ENCODE measurements at regions not wholly inside any gene's neighbourhood (a gene's known extent, or its start where the extent isn't known, plus 50 kb on each side); places are given as distances from the start of the nearest gene placed in this dataset.

DNA sequence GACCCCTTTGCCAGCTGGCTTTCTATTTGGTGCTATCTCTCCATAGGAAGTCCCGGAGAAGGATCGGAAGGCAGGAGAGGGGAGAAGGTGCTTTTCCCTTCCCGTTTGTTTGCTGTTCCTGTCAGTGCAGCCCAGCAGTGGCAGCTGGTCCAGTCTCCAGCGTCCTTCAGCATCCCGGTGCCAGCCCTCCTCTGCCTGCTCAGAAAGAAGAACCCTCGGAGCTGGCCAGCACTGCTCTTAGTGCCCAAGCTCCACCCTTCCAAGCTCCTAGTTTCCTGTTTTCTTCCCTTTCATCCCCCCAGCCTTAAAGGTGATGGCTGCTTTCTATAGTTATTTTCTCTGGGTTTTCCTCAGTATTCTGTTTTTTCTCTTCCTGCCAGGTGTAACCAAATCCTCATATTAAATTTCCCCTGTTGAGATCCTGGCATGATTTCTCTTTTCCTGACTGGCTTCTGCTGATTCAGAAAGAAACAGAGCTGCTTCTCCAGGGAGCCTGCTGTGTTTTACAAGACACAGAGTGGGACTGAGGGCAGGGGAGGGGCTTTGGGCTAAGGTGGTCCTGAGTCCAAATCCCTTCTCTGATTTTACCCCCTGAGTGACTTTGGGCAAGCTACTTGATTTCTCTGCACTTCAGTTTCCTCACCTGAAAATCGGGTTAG lies 186.8 kb downstream of the COPRS start:
- 74% methylated on average over 7 of the region's 7 CpGs for WGBS
- no peak overlapping the region for H3K4me3 ChIP-seq (ENCODE audit: low read depth in 1 of 3, low read length in 3 of 3)
- H3K4me1 ChIP-seq (ENCODE audit: control insufficient read depth in 4 of 4, insufficient read depth in 4 of 4, low read length in 3 of 4) = no peaks in the 10 kb centered on the region
- H3K27me3 ChIP-seq (ENCODE audit: control insufficient read depth in 4 of 4, insufficient read depth in 4 of 4, low read length in 3 of 4) = no peaks in the 10 kb centered on the region
- no peak for DNase-seq (ENCODE audit: low spot score)
- no peaks in the 10 kb centered on the region for H3K36me3 ChIP-seq (ENCODE audit: control insufficient read depth in 4 of 4, insufficient read depth in 3 of 4, low read depth in 1 of 4, low read length in 3 of 4)
- H3K9me3 ChIP-seq (ENCODE audit: control insufficient read depth in 4 of 4, low read length in 3 of 4) = no peaks in the 10 kb centered on the region
- no peak overlapping the region for H3K9ac ChIP-seq (ENCODE audit: low read depth in 1 of 2, low read length in 2 of 2)
- H3K27ac ChIP-seq (ENCODE audit: low read depth in 1 of 2, low read length in 2 of 2) = no peak overlapping the region
- TF ChIP-seq, protein P1, sequence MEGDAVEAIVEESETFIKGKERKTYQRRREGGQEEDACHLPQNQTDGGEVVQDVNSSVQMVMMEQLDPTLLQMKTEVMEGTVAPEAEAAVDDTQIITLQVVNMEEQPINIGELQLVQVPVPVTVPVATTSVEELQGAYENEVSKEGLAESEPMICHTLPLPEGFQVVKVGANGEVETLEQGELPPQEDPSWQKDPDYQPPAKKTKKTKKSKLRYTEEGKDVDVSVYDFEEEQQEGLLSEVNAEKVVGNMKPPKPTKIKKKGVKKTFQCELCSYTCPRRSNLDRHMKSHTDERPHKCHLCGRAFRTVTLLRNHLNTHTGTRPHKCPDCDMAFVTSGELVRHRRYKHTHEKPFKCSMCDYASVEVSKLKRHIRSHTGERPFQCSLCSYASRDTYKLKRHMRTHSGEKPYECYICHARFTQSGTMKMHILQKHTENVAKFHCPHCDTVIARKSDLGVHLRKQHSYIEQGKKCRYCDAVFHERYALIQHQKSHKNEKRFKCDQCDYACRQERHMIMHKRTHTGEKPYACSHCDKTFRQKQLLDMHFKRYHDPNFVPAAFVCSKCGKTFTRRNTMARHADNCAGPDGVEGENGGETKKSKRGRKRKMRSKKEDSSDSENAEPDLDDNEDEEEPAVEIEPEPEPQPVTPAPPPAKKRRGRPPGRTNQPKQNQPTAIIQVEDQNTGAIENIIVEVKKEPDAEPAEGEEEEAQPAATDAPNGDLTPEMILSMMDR (IDR thresholded peaks at IDR 0.05; ENCODE audit: low read depth, low read length, missing input control) = no peak

DNA sequence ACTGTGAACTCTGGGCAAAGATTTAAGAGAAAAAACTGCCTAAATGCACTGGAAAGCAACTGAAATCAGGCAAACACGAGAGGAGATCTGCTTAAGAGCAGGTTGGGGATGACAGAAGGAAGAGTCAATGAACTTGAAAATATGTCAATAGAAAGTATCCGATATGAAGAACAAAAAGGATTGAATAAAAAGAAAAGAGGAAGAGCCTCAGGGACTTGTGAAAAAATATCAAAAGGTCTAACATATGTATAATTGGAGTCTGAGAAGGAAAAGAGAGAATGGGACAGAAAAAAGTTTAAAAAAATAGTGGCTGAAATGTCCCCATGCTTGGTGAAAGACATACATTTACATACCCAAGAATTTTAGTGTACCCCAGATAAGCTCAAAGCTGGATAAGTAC lies 195.5 kb downstream of the COPRS start:
- peaks cover 1 to 23% (median 10%) of the 10 kb centered on the region in 4 donors for H3K9me3 ChIP-seq (ENCODE audit: control insufficient read depth in 4 of 4, low read length in 3 of 4)

GRCh38 chr17:31660684-31661083 lies 198.4 kb downstream of the COPRS start:
- no peak overlapping the region for H3K9ac ChIP-seq (ENCODE audit: low read depth in 1 of 2, low read length in 2 of 2)
- TF ChIP-seq HNF4G (IDR thresholded peaks at IDR 0.05) = no peak
- no peak for TF ChIP-seq FOXA1 (IDR thresholded peaks at IDR 0.05)
- TF ChIP-seq REST (IDR thresholded peaks at IDR 0.05) = no peak
- TF ChIP-seq MAX (IDR thresholded peaks at IDR 0.05) = no peak
- TF ChIP-seq ATF3 (IDR thresholded peaks at IDR 0.05) = no peak
- TF ChIP-seq HNF4A (conservative IDR thresholded peaks at IDR 0.05) = no peak
- no peak for TF ChIP-seq RXRA (IDR thresholded peaks at IDR 0.05)
- no peak for TF ChIP-seq GABPA (IDR thresholded peaks at IDR 0.05 in 1 of 2, conservative IDR thresholded peaks at IDR 0.05 in 1 of 2)
- no peak for TF ChIP-seq EGR1 (IDR thresholded peaks at IDR 0.05; ENCODE audit: low read depth in 2 of 2)
- TF ChIP-seq, protein P1 (IDR thresholded peaks at IDR 0.05; ENCODE audit: low read depth, low read length, missing input control) = no peak
- TF ChIP-seq RAD21 (IDR thresholded peaks at IDR 0.05) = no peak
- 88% methylated on average over 3 of the region's 3 CpGs for WGBS

More for the DNA sequence above, 195.5 kb downstream of the COPRS start:
- no peak overlapping the region for H3K4me3 ChIP-seq (ENCODE audit: low read depth in 1 of 3, low read length in 3 of 3)
- no peaks in the 10 kb centered on the region for H3K4me1 ChIP-seq (ENCODE audit: control insufficient read depth in 4 of 4, insufficient read depth in 4 of 4, low read length in 3 of 4)
- H3K27ac ChIP-seq (ENCODE audit: low read depth in 1 of 2, low read length in 2 of 2) = no peak overlapping the region
- no peak for TF ChIP-seq RAD21 (IDR thresholded peaks at IDR 0.05)
- TF ChIP-seq, protein P1 (IDR thresholded peaks at IDR 0.05; ENCODE audit: low read depth, low read length, missing input control) = no peak
- TF ChIP-seq FOXA1 (IDR thresholded peaks at IDR 0.05) = no peak
- no peak for TF ChIP-seq HNF4G (IDR thresholded peaks at IDR 0.05)
- H3K36me3 ChIP-seq (ENCODE audit: control insufficient read depth in 4 of 4, insufficient read depth in 3 of 4, low read depth in 1 of 4, low read length in 3 of 4) = no peaks in the 10 kb centered on the region
- no peak overlapping the region for H3K9ac ChIP-seq (ENCODE audit: low read depth in 1 of 2, low read length in 2 of 2)
- H3K27me3 ChIP-seq (ENCODE audit: control insufficient read depth in 4 of 4, insufficient read depth in 4 of 4, low read length in 3 of 4) = no peaks in the 10 kb centered on the region
- WGBS = 88% methylated on average over 2 of the region's 2 CpGs
- no peak for DNase-seq (ENCODE audit: low spot score)

More at GRCh38 chr17:31660684-31661083, 198.4 kb downstream of the COPRS start:
- Histone ChIP-seq H3K4me1 (ENCODE audit: control insufficient read depth in 4 of 4, insufficient read depth in 4 of 4, low read length in 3 of 4) (no peaks in the 10 kb centered on the region), H3K36me3 (ENCODE audit: control insufficient read depth in 4 of 4, insufficient read depth in 3 of 4, low read depth in 1 of 4, low read length in 3 of 4) (no peaks in the 10 kb centered on the region), H3K27ac (ENCODE audit: low read depth in 1 of 2, low read length in 2 of 2) (no peak overlapping the region), H3K9me3 (ENCODE audit: control insufficient read depth in 4 of 4, low read length in 3 of 4) (peaks cover 1 to 23% (median 10%) of the 10 kb centered on the region in 4 donors), H3K4me3 (ENCODE audit: low read depth in 1 of 3, low read length in 3 of 3) (no peak overlapping the region), H3K27me3 (ENCODE audit: control insufficient read depth in 4 of 4, insufficient read depth in 4 of 4, low read length in 3 of 4) (no peaks in the 10 kb centered on the region)
- DNase-seq (ENCODE audit: low spot score) = no peak

Data from liver (tissue), 8 donors.